PFSK-1 (cell line): ENCODE measurements at regions not wholly inside any gene's neighbourhood (a gene's known extent, or its start where the extent isn't known, plus 50 kb on each side); places are given as distances from the start of the nearest gene placed in this dataset.

Experiments used
- FOXP2 ChIP-seq: optimal IDR thresholded peaks from 2 replicates; pipeline ENCODE3; 2011; ENCODE audit warnings: borderline replicate concordance, control low read depth, inconsistent platforms; ENCODE audit not compliant: insufficient read depth; ENCODE audit errors: extremely low read length, extremely low read depth
- POLR2AphosphoS5 ChIP-seq: IDR thresholded peaks from 2 replicates; pipeline ENCODE4 v1.6.1; 2012; ENCODE audit warnings: low read depth, mild to moderate bottlenecking, control low read depth, low read length, moderate library complexity
- REST ChIP-seq, 2 experiments: IDR thresholded peaks; 2 replicates each; pipeline versions ENCODE4 v1.6.1 to v1.8.0; 2011 to 2012; ENCODE audit warnings: low read depth in 2 of 2, low read length in 2 of 2, control low read depth in 1 of 2, inconsistent platforms in 1 of 2, mild to moderate bottlenecking in 1 of 2, moderate library complexity in 1 of 2; ENCODE audit not compliant: insufficient read depth in 1 of 2
- SIN3A ChIP-seq: IDR thresholded peaks from 2 replicates; pipeline ENCODE4 v1.6.1; 2012; ENCODE audit warnings: mild to moderate bottlenecking, low read length, moderate library complexity, borderline replicate concordance; ENCODE audit not compliant: insufficient read depth
- TAF1 ChIP-seq: IDR thresholded peaks from 2 replicates; pipeline ENCODE4 v1.6.1; 2012; ENCODE audit warnings: low read length, control low read depth, borderline replicate concordance; ENCODE audit not compliant: insufficient read depth

- TF ChIP-seq SIN3A: no peak
- TF ChIP-seq POLR2AphosphoS5: no peak
- TF ChIP-seq TAF1: no peak
- no peak for TF ChIP-seq REST (IDR thresholded peaks at IDR 0.05; ENCODE audit: insufficient read depth in 1 of 2, low read depth in 2 of 2, low read length in 2 of 2)
- no peak for TF ChIP-seq FOXP2
Observed at GRCh38 chr13:48879854-48880253, 95.9 kb upstream of the FNDC3A start.

GRCh38 chr13:48885027-48885395 lies 90.7 kb upstream of the FNDC3A start:
- TF ChIP-seq TAF1: no peak
- TF ChIP-seq REST (IDR thresholded peaks at IDR 0.05; ENCODE audit: insufficient read depth in 1 of 2, low read depth in 2 of 2, low read length in 2 of 2): no peak
- no peak for TF ChIP-seq FOXP2
- no peak for TF ChIP-seq POLR2AphosphoS5

GRCh38 chr13:48888613-48889012 lies 87.1 kb upstream of the FNDC3A start:
- no peak for TF ChIP-seq POLR2AphosphoS5

- TF ChIP-seq SIN3A (no peak), TAF1 (no peak), POLR2AphosphoS5 (no peak), FOXP2 (no peak), REST (IDR thresholded peaks at IDR 0.05; ENCODE audit: insufficient read depth in 1 of 2, low read depth in 2 of 2, low read length in 2 of 2) (no peak)
Observed at GRCh38 chr13:48890391-48890790, 85.3 kb upstream of the FNDC3A start.

GRCh38 chr13:48891586-48891985 lies 84.1 kb upstream of the FNDC3A start:
- TF ChIP-seq SIN3A: no peak
- TF ChIP-seq TAF1: no peak
- TF ChIP-seq FOXP2: no peak
- no peak for TF ChIP-seq REST (IDR thresholded peaks at IDR 0.05; ENCODE audit: insufficient read depth in 1 of 2, low read depth in 2 of 2, low read length in 2 of 2)
- no peak for TF ChIP-seq POLR2AphosphoS5
